ENCODE measurements at regions not wholly inside any gene's neighbourhood (a gene's known extent, or its start where the extent isn't known, plus 50 kb on each side); places are given as distances from the start of the nearest gene placed in this dataset.

GRCh38 chr6:67683960-67684359, 951.1 kb upstream of the ADGRB3 start:
- peak; percentile 74 for DNase-seq
- TF ChIP-seq, protein P1, sequence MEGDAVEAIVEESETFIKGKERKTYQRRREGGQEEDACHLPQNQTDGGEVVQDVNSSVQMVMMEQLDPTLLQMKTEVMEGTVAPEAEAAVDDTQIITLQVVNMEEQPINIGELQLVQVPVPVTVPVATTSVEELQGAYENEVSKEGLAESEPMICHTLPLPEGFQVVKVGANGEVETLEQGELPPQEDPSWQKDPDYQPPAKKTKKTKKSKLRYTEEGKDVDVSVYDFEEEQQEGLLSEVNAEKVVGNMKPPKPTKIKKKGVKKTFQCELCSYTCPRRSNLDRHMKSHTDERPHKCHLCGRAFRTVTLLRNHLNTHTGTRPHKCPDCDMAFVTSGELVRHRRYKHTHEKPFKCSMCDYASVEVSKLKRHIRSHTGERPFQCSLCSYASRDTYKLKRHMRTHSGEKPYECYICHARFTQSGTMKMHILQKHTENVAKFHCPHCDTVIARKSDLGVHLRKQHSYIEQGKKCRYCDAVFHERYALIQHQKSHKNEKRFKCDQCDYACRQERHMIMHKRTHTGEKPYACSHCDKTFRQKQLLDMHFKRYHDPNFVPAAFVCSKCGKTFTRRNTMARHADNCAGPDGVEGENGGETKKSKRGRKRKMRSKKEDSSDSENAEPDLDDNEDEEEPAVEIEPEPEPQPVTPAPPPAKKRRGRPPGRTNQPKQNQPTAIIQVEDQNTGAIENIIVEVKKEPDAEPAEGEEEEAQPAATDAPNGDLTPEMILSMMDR (IDR thresholded peaks at IDR 0.05; ENCODE audit: low read depth, low read length, missing control alignments) = no peak
- Histone ChIP-seq H3K36me3 (replicated peaks) (no peaks in the 10 kb centered on the region), H3K27ac (no peak overlapping the region), H3K27me3 (replicated peaks) (no peaks in the 10 kb centered on the region), H3K4me3 (ENCODE audit: low read depth, low read length) (no peak overlapping the region)
- in situ Hi-C loops (cut with HindIII; ENCODE audit: low pct_ligation_motif_present, low sequenced_read_pairs) = no loop called here

GRCh38 chr6:67680297-67680932, 954.7 kb upstream of the ADGRB3 start:
- in situ Hi-C loops (cut with HindIII; ENCODE audit: low pct_ligation_motif_present, low sequenced_read_pairs) = no loop called here
- no peaks in the 10 kb centered on the region for H3K27me3 ChIP-seq (replicated peaks)
- H3K27ac ChIP-seq = peak overlapping the region; percentile 83
- H3K36me3 ChIP-seq (replicated peaks) = no peaks in the 10 kb centered on the region
- TF ChIP-seq, protein P1 (IDR thresholded peaks at IDR 0.05; ENCODE audit: low read depth, low read length, missing control alignments) = no peak
- peak; percentile 51 for DNase-seq
- H3K4me3 ChIP-seq (ENCODE audit: low read depth, low read length) = no peak overlapping the region

DNA sequence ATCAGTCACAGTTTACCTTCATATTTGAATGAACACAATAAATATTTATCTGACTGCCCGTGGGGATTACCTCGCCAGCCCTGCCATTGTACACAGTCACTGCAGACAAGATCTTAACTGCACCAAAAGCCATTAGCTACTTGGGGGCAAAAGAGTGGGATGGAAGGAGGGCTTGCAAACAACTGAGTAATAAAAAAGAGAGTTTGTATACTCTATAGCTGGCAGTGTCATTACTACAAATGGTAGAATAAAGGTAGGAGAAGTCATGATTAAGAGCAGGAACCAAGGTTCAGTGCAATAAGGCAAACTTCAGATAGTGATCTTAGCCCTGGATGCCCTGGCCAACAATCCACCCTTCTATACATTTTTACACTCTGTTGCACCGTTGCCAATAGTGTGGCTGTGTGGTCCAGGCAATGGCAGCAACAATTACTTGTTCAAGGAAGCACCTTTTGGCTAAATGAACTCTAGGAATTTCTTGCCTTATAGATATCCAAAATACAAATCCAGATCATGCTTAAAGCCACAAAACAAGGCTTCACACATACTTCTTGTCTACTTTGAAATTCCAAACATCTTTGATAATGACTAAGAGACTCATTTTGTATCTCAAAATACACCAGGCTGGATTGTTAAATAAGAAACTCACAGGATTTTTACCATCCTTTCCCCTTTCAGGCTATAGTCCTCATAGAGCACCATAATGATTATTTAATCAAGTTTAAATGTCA, 955.4 kb upstream of the ADGRB3 start:
- TF ChIP-seq, protein P1 (IDR thresholded peaks at IDR 0.05; ENCODE audit: low read depth, low read length, missing control alignments) = no peak
- H3K27me3 ChIP-seq (replicated peaks) = no peaks in the 10 kb centered on the region
- DNase-seq = no peak
- no peaks in the 10 kb centered on the region for H3K36me3 ChIP-seq (replicated peaks)
- in situ Hi-C loops (cut with HindIII; ENCODE audit: low pct_ligation_motif_present, low sequenced_read_pairs) = no loop called here
- no peak overlapping the region for H3K4me3 ChIP-seq (ENCODE audit: low read depth, low read length)
- peak overlapping the region; percentile 83 for H3K27ac ChIP-seq

- no peaks in the 10 kb centered on the region for H3K27me3 ChIP-seq (replicated peaks)
- in situ Hi-C loops (cut with HindIII; ENCODE audit: low pct_ligation_motif_present, low sequenced_read_pairs) = no loop called here
- TF ChIP-seq, protein P1 (IDR thresholded peaks at IDR 0.05; ENCODE audit: low read depth, low read length, missing control alignments) = no peak
- H3K27ac ChIP-seq = no peak overlapping the region
- H3K4me3 ChIP-seq (ENCODE audit: low read depth, low read length) = no peak overlapping the region
- DNase-seq = no peak
- no peaks in the 10 kb centered on the region for H3K36me3 ChIP-seq (replicated peaks)
These were observed 958.2 kb upstream of the ADGRB3 start for GRCh38 chr6:67676892-67677291.

GRCh38 chr6:67667637-67668422, 967.3 kb upstream of the ADGRB3 start:
- no peak overlapping the region for H3K4me3 ChIP-seq (ENCODE audit: low read depth, low read length)
- H3K36me3 ChIP-seq (replicated peaks) = no peaks in the 10 kb centered on the region
- in situ Hi-C loops (cut with HindIII; ENCODE audit: low pct_ligation_motif_present, low sequenced_read_pairs) = no loop called here
- TF ChIP-seq, protein P1 (IDR thresholded peaks at IDR 0.05; ENCODE audit: low read depth, low read length, missing control alignments) = no peak
- H3K27me3 ChIP-seq (replicated peaks) = no peaks in the 10 kb centered on the region
- no peak overlapping the region for H3K27ac ChIP-seq
- DNase-seq = no peak

Data from brain microvascular endothelial cell (primary cell).